ENCODE measurements at regions not wholly inside any gene's neighbourhood (a gene's known extent, or its start where the extent isn't known, plus 50 kb on each side); places are given as distances from the start of the nearest gene placed in this dataset.

DNA sequence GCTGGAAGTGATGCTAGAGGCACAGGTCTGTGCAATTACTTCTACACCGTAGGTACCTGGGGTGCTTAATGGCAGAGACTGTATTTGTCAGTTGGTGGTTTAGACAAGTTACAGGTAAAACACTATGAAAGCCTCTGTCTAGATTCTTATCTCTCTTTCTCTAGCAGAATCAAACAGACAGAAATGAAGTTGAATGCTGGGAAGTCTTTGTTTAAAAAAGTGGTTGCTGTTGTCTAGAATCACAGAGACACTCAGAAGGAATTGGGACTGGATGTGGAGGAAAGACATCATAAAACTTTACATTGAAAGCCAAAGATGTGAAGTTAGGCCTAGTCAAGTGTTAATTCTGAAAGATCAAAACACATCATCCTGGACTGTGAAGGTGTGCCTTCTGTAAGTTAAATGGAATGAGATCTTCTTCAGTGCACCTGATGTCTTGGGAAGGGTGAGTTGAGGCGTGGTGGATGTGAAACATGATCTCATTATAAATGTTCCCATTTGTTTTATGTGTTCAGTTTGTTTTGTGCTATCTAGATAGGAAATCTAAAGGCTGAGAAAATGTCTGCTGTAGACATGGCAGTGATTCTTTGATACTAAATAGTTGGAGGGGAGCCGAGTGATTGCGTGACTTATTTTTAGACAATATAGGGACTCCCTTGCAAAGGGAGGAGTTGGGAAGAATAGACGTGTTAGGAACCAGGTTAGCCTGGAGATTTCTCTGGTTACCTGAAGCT, 290.2 kb downstream of the SOX4 start:
- H4K91ac ChIP-seq (ENCODE audit: low read depth, low read length), result peak overlapping the region; percentile 70

DNA sequence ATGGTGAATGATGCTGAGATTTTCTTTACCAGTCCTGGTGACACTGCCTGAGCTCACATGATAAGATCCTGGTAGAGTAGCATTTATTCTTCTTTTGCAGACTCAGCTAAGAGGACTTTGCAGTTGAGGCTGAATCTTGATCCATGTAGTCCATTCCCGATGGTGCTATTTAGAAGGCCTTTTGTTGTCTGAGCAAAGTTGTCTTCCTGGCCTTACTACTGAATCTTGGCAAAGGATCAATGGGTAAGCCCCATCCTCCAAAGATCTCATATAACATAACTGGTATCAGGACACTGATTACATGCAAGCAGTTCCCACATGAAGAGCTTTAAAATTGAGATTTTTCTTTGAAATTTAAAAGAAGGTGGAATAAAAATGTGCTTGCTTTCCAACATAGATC, 291.6 kb downstream of the SOX4 start:
- H3K27me3 ChIP-seq (ENCODE audit: insufficient read depth, low read length), result no peaks in the 10 kb centered on the region
- H4K12ac ChIP-seq (ENCODE audit: low read depth, low read length), result no peak overlapping the region
- no peak overlapping the region for H3K9ac ChIP-seq (ENCODE audit: low read length)
- peak overlapping the region; percentile 15 for H4K8ac ChIP-seq (ENCODE audit: low read depth, low read length)
- peak overlapping the region; percentile 99 for H3K27ac ChIP-seq (ENCODE audit: low read depth, low read length)
- H3K23ac ChIP-seq (ENCODE audit: low read length), result no peak overlapping the region
- no peaks in the 10 kb centered on the region for H3K9me3 ChIP-seq (ENCODE audit: insufficient read depth, low read depth, low read length)
- no peaks in the 10 kb centered on the region for H3K79me2 ChIP-seq (ENCODE audit: control insufficient read depth, insufficient read depth, low read length, poor library complexity)
- no CpG with 5 or more reads among the region's 1 CpG for WGBS (ENCODE audit: extremely low coverage, insufficient coverage, insufficient read length)
- no peak overlapping the region for H3K4me3 ChIP-seq (ENCODE audit: low read depth, low read length)
- peak overlapping the region; percentile 87 for H3K4ac ChIP-seq (ENCODE audit: low read depth, low read length)
- H2BK5ac ChIP-seq (ENCODE audit: low read depth, low read length, poor library complexity), result peak overlapping the region; percentile 66
- no peak overlapping the region for H3K18ac ChIP-seq (ENCODE audit: low read length)
- H3K4me2 ChIP-seq (ENCODE audit: low read length), result peak overlapping the region; percentile 54
- peak overlapping the region; percentile 85 for H2BK12ac ChIP-seq (ENCODE audit: low read length)
- H3K4me1 ChIP-seq (ENCODE audit: control insufficient read depth in 1 of 2, insufficient read depth in 2 of 2, low read length in 2 of 2), result peaks cover 7 to 15% of the 10 kb centered on the region in 2 experiments
- peak overlapping the region; percentile 87 for H2AK5ac ChIP-seq (ENCODE audit: low read length)
- peaks cover 0 to 5% of the 10 kb centered on the region in 2 experiments for H3K36me3 ChIP-seq (ENCODE audit: control insufficient read depth in 1 of 2, insufficient read depth in 2 of 2, low read length in 2 of 2)
- H2BK120ac ChIP-seq (ENCODE audit: insufficient read depth, low read length, poor library complexity), result peak overlapping the region; percentile 71
- H4K91ac ChIP-seq (ENCODE audit: low read depth, low read length), result peak overlapping the region; percentile 78
- no peak overlapping the region for H2AFZ ChIP-seq (ENCODE audit: insufficient read depth, low read length, poor library complexity)
- H3K79me1 ChIP-seq (ENCODE audit: low read length), result peaks cover 34% of the 10 kb centered on the region
- no peak for DNase-seq
- peak overlapping the region; percentile 30 for H3K14ac ChIP-seq (ENCODE audit: low read length)

More for the DNA sequence above, 290.2 kb downstream of the SOX4 start:
- WGBS (ENCODE audit: extremely low coverage, insufficient coverage, insufficient read length), result no CpG with 5 or more reads among the region's 5 CpGs
- Histone ChIP-seq H3K4me2 (ENCODE audit: low read length) (peak overlapping the region; percentile 19), H2AK5ac (ENCODE audit: low read length) (no peak overlapping the region), H3K79me2 (ENCODE audit: control insufficient read depth, insufficient read depth, low read length, poor library complexity) (no peaks in the 10 kb centered on the region), H3K4me3 (ENCODE audit: low read depth, low read length) (no peak overlapping the region), H4K8ac (ENCODE audit: low read depth, low read length) (peak overlapping the region; percentile 35), H3K27me3 (ENCODE audit: insufficient read depth, low read length) (no peaks in the 10 kb centered on the region), H2BK120ac (ENCODE audit: insufficient read depth, low read length, poor library complexity) (peak overlapping the region; percentile 34), H3K27ac (ENCODE audit: low read depth, low read length) (peak overlapping the region; percentile 92), H2AFZ (ENCODE audit: insufficient read depth, low read length, poor library complexity) (no peak overlapping the region), H3K14ac (ENCODE audit: low read length) (peak overlapping the region; percentile 22), H3K9me3 (ENCODE audit: insufficient read depth, low read depth, low read length) (no peaks in the 10 kb centered on the region), H3K18ac (ENCODE audit: low read length) (no peak overlapping the region), H3K9ac (ENCODE audit: low read length) (no peak overlapping the region), H3K4me1 (ENCODE audit: control insufficient read depth in 1 of 2, insufficient read depth in 2 of 2, low read length in 2 of 2) (peaks cover 5 to 15% of the 10 kb centered on the region in 2 experiments), H4K12ac (ENCODE audit: low read depth, low read length) (no peak overlapping the region), H3K4ac (ENCODE audit: low read depth, low read length) (no peak overlapping the region), H2BK5ac (ENCODE audit: low read depth, low read length, poor library complexity) (peak overlapping the region; percentile 84), H3K36me3 (ENCODE audit: control insufficient read depth in 1 of 2, insufficient read depth in 2 of 2, low read length in 2 of 2) (peaks cover 0 to 2% of the 10 kb centered on the region in 2 experiments), H3K23ac (ENCODE audit: low read length) (no peak overlapping the region), H3K79me1 (ENCODE audit: low read length) (peaks cover 34% of the 10 kb centered on the region), H2BK12ac (ENCODE audit: low read length) (peak overlapping the region; percentile 32)
- DNase-seq, result no peak

DNA sequence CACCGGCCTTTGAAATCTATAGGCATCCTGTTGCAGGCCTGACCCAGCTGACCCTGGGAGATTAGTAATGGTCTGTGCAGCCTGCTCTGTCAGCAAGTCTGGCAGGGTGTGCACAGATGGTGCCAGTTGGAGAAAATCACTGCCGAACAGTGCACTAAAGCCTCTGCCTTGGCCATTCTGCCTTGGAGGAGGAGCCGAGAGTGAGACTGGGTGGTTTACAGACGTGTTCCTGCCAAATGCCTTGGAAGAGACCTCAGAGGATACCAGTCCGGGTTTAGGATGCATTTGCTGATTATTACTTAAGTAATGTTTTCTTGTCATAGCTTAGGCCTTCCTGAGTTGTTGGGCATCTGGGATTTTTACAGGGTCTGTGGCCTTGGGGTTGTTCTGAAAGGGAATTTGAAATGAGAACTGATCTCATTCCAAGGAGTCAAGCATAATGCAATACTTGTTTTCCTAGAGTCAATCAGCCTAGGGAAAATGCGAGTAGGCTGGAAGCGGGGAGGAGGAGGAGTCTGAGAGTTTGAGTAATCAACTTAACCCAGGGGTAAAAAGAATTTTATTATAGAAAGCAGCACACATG, 292.1 kb downstream of the SOX4 start:
- H3K14ac ChIP-seq (ENCODE audit: low read length), result peak overlapping the region; percentile 60
- peak overlapping the region; percentile 21 for H3K4me2 ChIP-seq (ENCODE audit: low read length)
- peak overlapping the region; percentile 89 for H2BK120ac ChIP-seq (ENCODE audit: insufficient read depth, low read length, poor library complexity)
- no CpG with 5 or more reads among the region's 7 CpGs for WGBS (ENCODE audit: extremely low coverage, insufficient coverage, insufficient read length)
- H3K9me3 ChIP-seq (ENCODE audit: insufficient read depth, low read depth, low read length), result no peaks in the 10 kb centered on the region
- H3K9ac ChIP-seq (ENCODE audit: low read length), result no peak overlapping the region
- no peak overlapping the region for H3K4me3 ChIP-seq (ENCODE audit: low read depth, low read length)
- no peak overlapping the region for H2AFZ ChIP-seq (ENCODE audit: insufficient read depth, low read length, poor library complexity)
- H3K36me3 ChIP-seq (ENCODE audit: control insufficient read depth in 1 of 2, insufficient read depth in 2 of 2, low read length in 2 of 2), result peaks cover 0 to 5% of the 10 kb centered on the region in 2 experiments
- no peak overlapping the region for H3K18ac ChIP-seq (ENCODE audit: low read length)
- H4K12ac ChIP-seq (ENCODE audit: low read depth, low read length), result no peak overlapping the region
- peak overlapping the region; percentile 92 for H2BK5ac ChIP-seq (ENCODE audit: low read depth, low read length, poor library complexity)
- no peak overlapping the region for H2AK5ac ChIP-seq (ENCODE audit: low read length)
- peak overlapping the region; percentile 82 for H4K91ac ChIP-seq (ENCODE audit: low read depth, low read length)
- H3K79me2 ChIP-seq (ENCODE audit: control insufficient read depth, insufficient read depth, low read length, poor library complexity), result no peaks in the 10 kb centered on the region
- H3K27me3 ChIP-seq (ENCODE audit: insufficient read depth, low read length), result no peaks in the 10 kb centered on the region
- H4K8ac ChIP-seq (ENCODE audit: low read depth, low read length), result peak overlapping the region; percentile 63
- H3K4me1 ChIP-seq (ENCODE audit: control insufficient read depth in 1 of 2, insufficient read depth in 2 of 2, low read length in 2 of 2), result peaks cover 7 to 15% of the 10 kb centered on the region in 2 experiments
- H3K27ac ChIP-seq (ENCODE audit: low read depth, low read length), result peak overlapping the region; percentile 99
- peaks cover 34% of the 10 kb centered on the region for H3K79me1 ChIP-seq (ENCODE audit: low read length)
- peak overlapping the region; percentile 83 for H2BK12ac ChIP-seq (ENCODE audit: low read length)
- H3K4ac ChIP-seq (ENCODE audit: low read depth, low read length), result peak overlapping the region; percentile 19
- peak; percentile 25 to 51 for DNase-seq
- H3K23ac ChIP-seq (ENCODE audit: low read length), result no peak overlapping the region

DNA sequence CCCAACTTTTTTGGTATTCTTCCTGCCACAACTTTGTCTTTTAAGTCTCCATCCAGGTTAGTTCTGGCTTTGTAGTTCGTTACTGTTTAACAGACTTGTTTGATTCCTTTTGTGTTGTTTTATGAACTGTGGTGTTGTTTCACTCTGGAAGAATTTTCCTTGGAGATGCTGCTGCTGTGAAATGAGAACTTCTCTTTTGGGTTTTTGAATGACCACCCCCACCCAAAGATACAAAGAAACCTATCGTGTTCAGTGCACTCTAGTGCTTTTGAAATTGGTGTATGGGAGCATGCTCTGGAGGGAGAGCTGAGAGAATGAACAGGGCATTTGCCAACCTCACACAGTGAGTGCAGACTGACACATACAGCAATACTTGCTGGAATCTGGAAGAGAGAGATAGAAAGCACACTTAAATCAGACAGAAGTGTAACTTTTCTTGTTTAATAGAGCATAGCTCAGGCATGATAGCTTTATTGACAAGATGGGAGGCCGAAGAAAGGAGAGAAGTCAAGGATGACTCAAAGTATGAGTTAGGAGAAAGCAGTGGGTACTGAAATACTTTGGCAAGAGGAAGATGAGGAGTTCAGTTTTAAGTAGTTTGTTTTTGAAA, 293.1 kb downstream of the SOX4 start:
- Histone ChIP-seq H4K91ac (ENCODE audit: low read depth, low read length) (peak overlapping the region; percentile 80), H3K9ac (ENCODE audit: low read length) (no peak overlapping the region), H2AK5ac (ENCODE audit: low read length) (peak overlapping the region; percentile 26), H3K27me3 (ENCODE audit: insufficient read depth, low read length) (no peaks in the 10 kb centered on the region), H2BK120ac (ENCODE audit: insufficient read depth, low read length, poor library complexity) (peak overlapping the region; percentile 35), H3K79me2 (ENCODE audit: control insufficient read depth, insufficient read depth, low read length, poor library complexity) (no peaks in the 10 kb centered on the region), H3K79me1 (ENCODE audit: low read length) (peaks cover 38% of the 10 kb centered on the region), H4K8ac (ENCODE audit: low read depth, low read length) (peak overlapping the region; percentile 14), H3K14ac (ENCODE audit: low read length) (peak overlapping the region; percentile 36), H3K4me1 (ENCODE audit: control insufficient read depth in 1 of 2, insufficient read depth in 2 of 2, low read length in 2 of 2) (peaks cover 7 to 18% of the 10 kb centered on the region in 2 experiments), H2AFZ (ENCODE audit: insufficient read depth, low read length, poor library complexity) (no peak overlapping the region), H3K4me2 (ENCODE audit: low read length) (peak overlapping the region; percentile 21), H4K12ac (ENCODE audit: low read depth, low read length) (no peak overlapping the region), H3K23ac (ENCODE audit: low read length) (no peak overlapping the region), H3K4me3 (ENCODE audit: low read depth, low read length) (no peak overlapping the region), H3K36me3 (ENCODE audit: control insufficient read depth in 1 of 2, insufficient read depth in 2 of 2, low read length in 2 of 2) (peaks cover 0 to 7% of the 10 kb centered on the region in 2 experiments), H2BK12ac (ENCODE audit: low read length) (peak overlapping the region; percentile 69), H3K9me3 (ENCODE audit: insufficient read depth, low read depth, low read length) (no peaks in the 10 kb centered on the region), H3K27ac (ENCODE audit: low read depth, low read length) (peak overlapping the region; percentile 99), H3K18ac (ENCODE audit: low read length) (no peak overlapping the region), H2BK5ac (ENCODE audit: low read depth, low read length, poor library complexity) (peak overlapping the region; percentile 45), H3K4ac (ENCODE audit: low read depth, low read length) (no peak overlapping the region)
- no CpG with 5 or more reads among the region's 3 CpGs for WGBS (ENCODE audit: extremely low coverage, insufficient coverage, insufficient read length)
- no peak for DNase-seq

Data from trophoblast cell (in vitro differentiated cells and primary cell).